GDM1 (cell line): ENCODE measurements at regions not wholly inside any gene's neighbourhood (a gene's known extent, or its start where the extent isn't known, plus 50 kb on each side); places are given as distances from the start of the nearest gene placed in this dataset.

Experiments
- DNase-seq: peaks from one replicate; lab custom pipeline; 2025; lab: John Stamatoyannopoulos, UW

GRCh38 chr21:27129215-27129614 is 162.3 kb upstream of the ADAMTS5 start:
- DNase-seq: no peak

- DNase-seq: no peak
These were observed 159.3 kb upstream of the ADAMTS5 start for GRCh38 chr21:27126140-27126539.

- DNase-seq: no peak
These were observed 155.8 kb upstream of the ADAMTS5 start for GRCh38 chr21:27122686-27123085.

- no peak for DNase-seq
These were observed 147.2 kb upstream of the ADAMTS5 start for GRCh38 chr21:27114111-27114510.

GRCh38 chr21:27112186-27112585 is 145.3 kb upstream of the ADAMTS5 start:
- no peak for DNase-seq

GRCh38 chr21:27110956-27111355 is 144.1 kb upstream of the ADAMTS5 start:
- no peak for DNase-seq

- DNase-seq: no peak
These were observed 141.8 kb upstream of the ADAMTS5 start for GRCh38 chr21:27108701-27109100.

GRCh38 chr21:27108228-27108627 is 141.3 kb upstream of the ADAMTS5 start:
- DNase-seq: no peak

- no peak for DNase-seq
These were observed 138.1 kb upstream of the ADAMTS5 start for GRCh38 chr21:27104846-27105431.

- no peak for DNase-seq
These were observed 136.9 kb upstream of the ADAMTS5 start for GRCh38 chr21:27103768-27104167.

GRCh38 chr21:27101523-27101922 is 134.6 kb upstream of the ADAMTS5 start:
- no peak for DNase-seq

- DNase-seq: no peak
These were observed 127.5 kb upstream of the ADAMTS5 start for GRCh38 chr21:27094184-27094948.

GRCh38 chr21:27086630-27087029 is 119.7 kb upstream of the ADAMTS5 start:
- DNase-seq: no peak

- DNase-seq: no peak
These were observed 119.3 kb upstream of the ADAMTS5 start for GRCh38 chr21:27086186-27086585.

GRCh38 chr21:27085387-27085786 is 118.5 kb upstream of the ADAMTS5 start:
- no peak for DNase-seq

- no peak for DNase-seq
These were observed 116.3 kb upstream of the ADAMTS5 start for GRCh38 chr21:27083144-27083543.

- DNase-seq: no peak
These were observed 115.6 kb upstream of the ADAMTS5 start for GRCh38 chr21:27082431-27083010.

- no peak for DNase-seq
These were observed 112.8 kb upstream of the ADAMTS5 start for GRCh38 chr21:27079636-27080240.

GRCh38 chr21:27078915-27079314 is 112.0 kb upstream of the ADAMTS5 start:
- DNase-seq: no peak

GRCh38 chr21:27077501-27077900 is 110.6 kb upstream of the ADAMTS5 start:
- no peak for DNase-seq

GRCh38 chr21:27076025-27076424 is 109.1 kb upstream of the ADAMTS5 start:
- DNase-seq: no peak

- DNase-seq: no peak
These were observed 104.2 kb upstream of the ADAMTS5 start for GRCh38 chr21:27070861-27071670.
